HCT116 (cell line): ENCODE measurements at regions not wholly inside any gene's neighbourhood (a gene's known extent, or its start where the extent isn't known, plus 50 kb on each side); places are given as distances from the start of the nearest gene placed in this dataset.

Experiments
- ATAC-seq: fragments of 200-7000 bp; cut with Tn5 transposase; 2 replicates; pipeline ENCODE4 v1.9.1; 2020; ENCODE audit warnings: mild to moderate bottlenecking, moderate library complexity
- BruUV-seq: library from RNA; stranded (reverse); fragments of 400-500 nt; replicated peaks from 2 replicates; lab custom pipeline; 2021; lab: Mats Ljungman, UMichigan
- CTCF ChIA-PET: fragments of 300-600 bp; sonication (Branson Sonifier 250); formaldehyde crosslinking; loops from one replicate; lab custom pipeline; 2021; ENCODE audit warnings: antibody characterized with exemption; lab: Charles Lee
- POLR2A ChIA-PET: fragments of 300-600, 350-600 bp; sonication (Branson Sonifier 250); formaldehyde crosslinking; loops from one replicate; lab custom pipeline; 2021; ENCODE audit warnings: antibody characterized with exemption; lab: Charles Lee
- RAD21 ChIA-PET, 2 experiments: fragments of 300-600 bp; sonication (Branson Sonifier 250); formaldehyde crosslinking; loops; one replicate each; lab custom pipeline; 2023; ENCODE audit warnings: low total read pairs in 2 of 2; ENCODE audit not compliant: uncharacterized antibody in 2 of 2, unreplicated experiment in 2 of 2, low non-redundant PET in 1 of 2; lab: Charles Lee
- DNase-seq: peaks from one replicate; pipeline ENCODE4 v3.0.0-alpha.2; 2010; ENCODE audit warnings: low read depth, low spot score
- H2AFZ ChIP-seq: fragments of 200-600 bp; shearing (Covaris generic), sonication (generic); 2 replicates; pipeline ENCODE4 v1.6.1; 2017; ENCODE audit warnings: low read depth, mixed run types, mixed read lengths, antibody characterized with exemption, low read length; ENCODE audit not compliant: poor library complexity, severe bottlenecking
- H3K27ac ChIP-seq: 2 replicates; pipeline ENCODE4 v1.5.1; 2012; ENCODE audit warnings: low read depth, low read length
- H3K27me3 ChIP-seq: fragments of 200-600 bp; sonication (generic); 2 replicates; pipeline ENCODE4 v1.6.1; 2016; ENCODE audit warnings: mixed run types, low read length, mixed read lengths; ENCODE audit not compliant: insufficient read depth
- H3K36me3 ChIP-seq, 2 experiments: fragments of 200-500 bp in 1 of 2; fragments of 200-600 bp in 1 of 2; sonication (Bioruptor generic) in 1 of 2; sonication (generic) in 1 of 2; 2 replicates each; pipeline versions ENCODE4 v1.5.1 to v1.6.1; 2014 to 2016; ENCODE audit warnings: low read length in 2 of 2, inconsistent platforms in 1 of 2, mixed read lengths in 1 of 2, mixed run types in 1 of 2; ENCODE audit not compliant: insufficient read depth in 2 of 2, control insufficient read depth in 1 of 2
- H3K4me1 ChIP-seq, 2 experiments: fragments of 200-600 bp in 1 of 2; sonication (generic) in 1 of 2; 2 replicates each; pipeline versions ENCODE4 v1.5.1 to v1.6.1; 2012 to 2017; ENCODE audit warnings: low read length in 2 of 2, inconsistent platforms in 1 of 2, mild to moderate bottlenecking in 1 of 2, mixed read lengths in 1 of 2, mixed run types in 1 of 2, moderate library complexity in 1 of 2; ENCODE audit not compliant: insufficient read depth in 2 of 2, control insufficient read depth in 1 of 2
- H3K4me2 ChIP-seq: fragments of 200-600 bp; sonication (generic); 2 replicates; pipeline ENCODE4 v1.6.1; 2017; ENCODE audit warnings: mixed run types, low read length, mixed read lengths
- H3K4me3 ChIP-seq, 2 experiments: fragments of 200-600 bp in 1 of 2; sonication (generic) in 1 of 2; replicated peaks in 1 of 2; 2 replicates each; pipeline ENCODE4 v1.5.1; 2011 to 2016; ENCODE audit warnings: low read length in 2 of 2, control low read depth in 1 of 2, low read depth in 1 of 2, mild to moderate bottlenecking in 1 of 2, mixed read lengths in 1 of 2, mixed run types in 1 of 2
- H3K79me2 ChIP-seq: fragments of 200-600 bp; sonication (generic); 2 replicates; pipeline ENCODE4 v1.6.1; 2017; ENCODE audit warnings: mild to moderate bottlenecking, mixed run types, low read length, moderate library complexity, mixed read lengths; ENCODE audit not compliant: insufficient read depth
- H3K9ac ChIP-seq: fragments of 200-600 bp; sonication (generic); 2 replicates; pipeline ENCODE4 v1.6.1; 2016; ENCODE audit warnings: low read length, mixed read lengths
- H3K9me2 ChIP-seq: fragments of 200-600 bp; sonication (generic), shearing (Covaris generic); 2 replicates; pipeline ENCODE4 v1.6.1; 2017; ENCODE audit warnings: mixed run types, mild to moderate bottlenecking, moderate library complexity; ENCODE audit not compliant: insufficient read depth
- H3K9me3 ChIP-seq, 2 experiments: fragments of 200-500 bp in 1 of 2; fragments of 200-600 bp in 1 of 2; sonication (Bioruptor generic) in 1 of 2; sonication (generic) in 1 of 2; 2 replicates each; pipeline ENCODE4 v1.6.1; 2014 to 2017; ENCODE audit warnings: low read length in 2 of 2, mixed read lengths in 2 of 2, inconsistent platforms in 1 of 2, low read depth in 1 of 2, mild to moderate bottlenecking in 1 of 2, mixed run types in 1 of 2, moderate library complexity in 1 of 2; ENCODE audit not compliant: control insufficient read depth in 1 of 2, insufficient read depth in 1 of 2
- H4K20me1 ChIP-seq: fragments of 200-600 bp; sonication (generic), shearing (Covaris generic); 2 replicates; pipeline ENCODE4 v1.6.1; 2017; ENCODE audit warnings: mixed run types, mild to moderate bottlenecking, moderate library complexity; ENCODE audit not compliant: insufficient read depth
- EGR1 ChIP-seq: IDR thresholded peaks from 2 replicates; pipeline ENCODE4 v1.6.1; 2012; ENCODE audit warnings: low read depth
- ELF1 ChIP-seq: IDR thresholded peaks from 2 replicates; pipeline ENCODE4 v1.6.1; 2012; ENCODE audit warnings: low read depth, borderline replicate concordance
- EZH2phosphoT487 ChIP-seq: fragments of 200-600 bp; IDR thresholded peaks from 2 replicates; pipeline ENCODE4 v1.6.1; 2018; ENCODE audit warnings: antibody characterized with exemption, borderline replicate concordance
- FOSL1 ChIP-seq: IDR thresholded peaks from 2 replicates; pipeline ENCODE4 v1.6.1; 2012; ENCODE audit warnings: low read depth
- JUND ChIP-seq: IDR thresholded peaks from 2 replicates; pipeline ENCODE4 v1.6.1; 2012
- MAX ChIP-seq: IDR thresholded peaks from 2 replicates; pipeline ENCODE4 v1.6.1; 2012
- POLR2A ChIP-seq: IDR thresholded peaks from 2 replicates; pipeline ENCODE4 v1.7.0; 2011; ENCODE audit warnings: borderline replicate concordance; ENCODE audit not compliant: insufficient read depth, insufficient read length; ENCODE audit errors: extremely low read depth
- POLR2AphosphoS5 ChIP-seq: IDR thresholded peaks from 2 replicates; pipeline ENCODE4 v1.6.1; 2011; ENCODE audit warnings: mild to moderate bottlenecking, low read depth, low read length, moderate library complexity
- RAD21 ChIP-seq: IDR thresholded peaks from 2 replicates; pipeline ENCODE4 v1.6.1; 2012; ENCODE audit warnings: low read depth, mild to moderate bottlenecking
- SIN3A ChIP-seq: IDR thresholded peaks from 2 replicates; pipeline ENCODE4 v1.6.1; 2012; ENCODE audit warnings: low read depth
- SP1 ChIP-seq: IDR thresholded peaks from 2 replicates; pipeline ENCODE4 v1.6.1; 2012; ENCODE audit warnings: low read depth
- SRF ChIP-seq: IDR thresholded peaks from 2 replicates; pipeline ENCODE4 v1.6.1; 2012; ENCODE audit warnings: low read depth
- TCF7L2 ChIP-seq: IDR thresholded peaks from 2 replicates; pipeline ENCODE4 v1.7.0; 2011; ENCODE audit warnings: borderline replicate concordance, inconsistent platforms; ENCODE audit not compliant: insufficient read depth, insufficient read length; ENCODE audit errors: extremely low read depth
- YY1 ChIP-seq: IDR thresholded peaks from 2 replicates; pipeline ENCODE4 v1.6.1; 2011; ENCODE audit warnings: low read length, low read depth, moderate library complexity, mild to moderate bottlenecking; ENCODE audit not compliant: insufficient replicate concordance; ENCODE audit errors: extremely low read depth
- ZFX ChIP-seq: fragments of 450-650 bp; IDR thresholded peaks from 2 replicates; pipeline ENCODE4 v1.6.1; 2017
- intact Hi-C: fragments of 100-400 bp; cut with micrococcal nuclease; formaldehyde crosslinking; loops from 2 replicates; pipeline ENCODE4 v1.10.0; 2022
- TF ChIP-seq, protein P1 (sequence below): IDR thresholded peaks from 2 replicates; pipeline ENCODE4 v1.6.1; 2012; ENCODE audit warnings: low read depth
- TF ChIP-seq, protein P2 (sequence below): IDR thresholded peaks from 2 replicates; pipeline ENCODE4 v1.6.1; 2012
- TF ChIP-seq, protein P3 (sequence below), 3 experiments: fragments of 200-600 bp in 1 of 3; sonication (generic) in 1 of 3; IDR thresholded peaks in 2 of 3; conservative IDR thresholded peaks in 1 of 3; 2 replicates each; pipeline ENCODE4 v1.5.1; 2012 to 2017; ENCODE audit warnings: low read depth in 2 of 3, low read length in 2 of 3, antibody characterized with exemption in 1 of 3, borderline replicate concordance in 1 of 3, control low read depth in 1 of 3, mild to moderate bottlenecking in 1 of 3, mixed read lengths in 1 of 3, mixed run types in 1 of 3, moderate library complexity in 1 of 3; ENCODE audit not compliant: insufficient read depth in 1 of 3

DNA sequence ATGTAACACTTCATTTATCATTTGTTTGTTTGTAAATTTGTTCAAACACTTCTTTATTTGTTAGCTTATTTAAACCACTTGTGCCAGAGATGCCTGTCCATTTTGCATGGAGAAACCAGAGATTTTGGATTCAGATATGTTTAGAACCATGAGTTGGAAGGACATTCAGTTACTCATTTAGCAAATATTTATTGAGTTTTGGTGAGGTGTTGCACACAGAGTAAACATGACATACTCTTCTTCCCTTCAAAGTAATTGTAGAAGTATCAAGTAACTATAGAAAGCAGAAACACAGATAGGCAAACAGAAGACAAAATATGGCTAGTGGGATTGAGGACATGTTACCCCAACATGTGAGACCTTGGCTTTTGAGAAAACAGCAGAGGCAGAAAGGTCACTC, 136.8 kb upstream of the USP25 start:
- CTCF ChIA-PET: no interaction called here
- POLR2A ChIA-PET: no interaction called here

More for the DNA sequence above, 136.8 kb upstream of the USP25 start:
- no peaks in the 10 kb centered on the region for H3K27me3 ChIP-seq
- ATAC-seq (no peak), DNase-seq (no peak)
- H3K4me1 ChIP-seq: no peaks in the 10 kb centered on the region
- no peak overlapping the region for H3K4me3 ChIP-seq
- no peak overlapping the region for H3K27ac ChIP-seq
- RAD21 ChIA-PET: no interaction called here
- BruUV-seq: no TSS peak
- no peaks in the 10 kb centered on the region for H3K79me2 ChIP-seq
- no peaks in the 10 kb centered on the region for H3K9me2 ChIP-seq
- no peak overlapping the region for H3K9ac ChIP-seq
- H3K36me3 ChIP-seq: no peaks in the 10 kb centered on the region
- no peak for TF ChIP-seq SP1
- TF ChIP-seq TCF7L2: no peak
- TF ChIP-seq ZFX: no peak
- TF ChIP-seq YY1: no peak
- no peak for TF ChIP-seq POLR2AphosphoS5
- TF ChIP-seq, protein P1, sequence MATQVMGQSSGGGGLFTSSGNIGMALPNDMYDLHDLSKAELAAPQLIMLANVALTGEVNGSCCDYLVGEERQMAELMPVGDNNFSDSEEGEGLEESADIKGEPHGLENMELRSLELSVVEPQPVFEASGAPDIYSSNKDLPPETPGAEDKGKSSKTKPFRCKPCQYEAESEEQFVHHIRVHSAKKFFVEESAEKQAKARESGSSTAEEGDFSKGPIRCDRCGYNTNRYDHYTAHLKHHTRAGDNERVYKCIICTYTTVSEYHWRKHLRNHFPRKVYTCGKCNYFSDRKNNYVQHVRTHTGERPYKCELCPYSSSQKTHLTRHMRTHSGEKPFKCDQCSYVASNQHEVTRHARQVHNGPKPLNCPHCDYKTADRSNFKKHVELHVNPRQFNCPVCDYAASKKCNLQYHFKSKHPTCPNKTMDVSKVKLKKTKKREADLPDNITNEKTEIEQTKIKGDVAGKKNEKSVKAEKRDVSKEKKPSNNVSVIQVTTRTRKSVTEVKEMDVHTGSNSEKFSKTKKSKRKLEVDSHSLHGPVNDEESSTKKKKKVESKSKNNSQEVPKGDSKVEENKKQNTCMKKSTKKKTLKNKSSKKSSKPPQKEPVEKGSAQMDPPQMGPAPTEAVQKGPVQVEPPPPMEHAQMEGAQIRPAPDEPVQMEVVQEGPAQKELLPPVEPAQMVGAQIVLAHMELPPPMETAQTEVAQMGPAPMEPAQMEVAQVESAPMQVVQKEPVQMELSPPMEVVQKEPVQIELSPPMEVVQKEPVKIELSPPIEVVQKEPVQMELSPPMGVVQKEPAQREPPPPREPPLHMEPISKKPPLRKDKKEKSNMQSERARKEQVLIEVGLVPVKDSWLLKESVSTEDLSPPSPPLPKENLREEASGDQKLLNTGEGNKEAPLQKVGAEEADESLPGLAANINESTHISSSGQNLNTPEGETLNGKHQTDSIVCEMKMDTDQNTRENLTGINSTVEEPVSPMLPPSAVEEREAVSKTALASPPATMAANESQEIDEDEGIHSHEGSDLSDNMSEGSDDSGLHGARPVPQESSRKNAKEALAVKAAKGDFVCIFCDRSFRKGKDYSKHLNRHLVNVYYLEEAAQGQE: no peak
- TF ChIP-seq MAX: no peak
- TF ChIP-seq SIN3A: no peak
- no peak for TF ChIP-seq EZH2phosphoT487
- TF ChIP-seq, protein P2, sequence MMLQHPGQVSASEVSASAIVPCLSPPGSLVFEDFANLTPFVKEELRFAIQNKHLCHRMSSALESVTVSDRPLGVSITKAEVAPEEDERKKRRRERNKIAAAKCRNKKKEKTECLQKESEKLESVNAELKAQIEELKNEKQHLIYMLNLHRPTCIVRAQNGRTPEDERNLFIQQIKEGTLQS: no peak
- no peak for TF ChIP-seq EGR1
- no peak for TF ChIP-seq JUND
- TF ChIP-seq RAD21: no peak
- TF ChIP-seq SRF: no peak
- TF ChIP-seq, protein P3, sequence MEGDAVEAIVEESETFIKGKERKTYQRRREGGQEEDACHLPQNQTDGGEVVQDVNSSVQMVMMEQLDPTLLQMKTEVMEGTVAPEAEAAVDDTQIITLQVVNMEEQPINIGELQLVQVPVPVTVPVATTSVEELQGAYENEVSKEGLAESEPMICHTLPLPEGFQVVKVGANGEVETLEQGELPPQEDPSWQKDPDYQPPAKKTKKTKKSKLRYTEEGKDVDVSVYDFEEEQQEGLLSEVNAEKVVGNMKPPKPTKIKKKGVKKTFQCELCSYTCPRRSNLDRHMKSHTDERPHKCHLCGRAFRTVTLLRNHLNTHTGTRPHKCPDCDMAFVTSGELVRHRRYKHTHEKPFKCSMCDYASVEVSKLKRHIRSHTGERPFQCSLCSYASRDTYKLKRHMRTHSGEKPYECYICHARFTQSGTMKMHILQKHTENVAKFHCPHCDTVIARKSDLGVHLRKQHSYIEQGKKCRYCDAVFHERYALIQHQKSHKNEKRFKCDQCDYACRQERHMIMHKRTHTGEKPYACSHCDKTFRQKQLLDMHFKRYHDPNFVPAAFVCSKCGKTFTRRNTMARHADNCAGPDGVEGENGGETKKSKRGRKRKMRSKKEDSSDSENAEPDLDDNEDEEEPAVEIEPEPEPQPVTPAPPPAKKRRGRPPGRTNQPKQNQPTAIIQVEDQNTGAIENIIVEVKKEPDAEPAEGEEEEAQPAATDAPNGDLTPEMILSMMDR (IDR thresholded peaks at IDR 0.05 in 2 of 3, conservative IDR thresholded peaks at IDR 0.05 in 1 of 3; ENCODE audit: borderline replicate concordance in 1 of 3, insufficient read depth in 1 of 3, low read depth in 2 of 3, low read length in 2 of 3): no peak
- no peak for TF ChIP-seq POLR2A
- no peak for TF ChIP-seq ELF1
- TF ChIP-seq FOSL1: no peak
- H3K9me3 ChIP-seq: no peaks in the 10 kb centered on the region
- no peak overlapping the region for H3K4me2 ChIP-seq
- H4K20me1 ChIP-seq: no peaks in the 10 kb centered on the region
- no peak overlapping the region for H2AFZ ChIP-seq
- intact Hi-C loops: loop anchor here (2.0 kb wide), 1 partner anchor 1338 kb away; no protein-coding TSS in a partner anchor
